Amniotic epithelial cell (primary cell): ENCODE measurements at regions not wholly inside any gene's neighbourhood (a gene's known extent, or its start where the extent isn't known, plus 50 kb on each side); places are given as distances from the start of the nearest gene placed in this dataset.

Experiments used
- DNase-seq: peaks from one replicate; pipeline ENCODE4 v3.0.0-alpha.2; 2010; ENCODE audit warnings: low read depth

DNA sequence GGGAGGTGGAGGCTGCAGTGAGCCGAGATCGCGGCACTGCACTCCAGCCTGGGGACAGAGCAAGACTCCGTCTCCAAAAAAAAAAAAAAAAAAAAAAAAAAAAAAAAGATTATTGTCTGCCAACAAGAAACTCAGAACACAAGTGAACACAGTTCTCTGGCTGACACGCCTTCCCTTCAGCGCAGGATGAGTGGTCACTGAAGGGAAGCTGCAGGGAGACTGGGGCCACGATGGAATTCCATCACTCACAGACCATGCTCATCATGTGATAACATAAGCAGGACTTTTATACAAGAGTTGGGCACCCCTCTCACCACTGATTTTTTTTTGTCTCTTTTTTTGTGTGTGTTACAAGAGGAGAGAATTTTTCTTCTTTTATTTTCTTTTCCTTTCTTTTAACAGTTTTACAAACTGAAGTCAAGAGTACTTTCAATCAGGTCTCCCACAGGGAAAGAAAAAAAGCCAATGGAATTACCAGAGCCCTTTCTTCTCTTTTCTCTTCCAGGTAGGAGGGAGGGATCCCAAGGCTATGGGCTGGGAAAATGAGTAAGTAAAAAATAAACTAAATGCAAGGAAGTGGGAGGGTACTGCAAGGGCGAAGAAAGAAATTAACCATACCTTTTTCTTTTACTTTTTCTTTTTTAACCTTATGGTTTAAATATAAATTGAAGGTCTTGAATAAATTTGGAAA lies 435.6 kb downstream of the GPM6A start:
- DNase-seq, result no peak

DNA sequence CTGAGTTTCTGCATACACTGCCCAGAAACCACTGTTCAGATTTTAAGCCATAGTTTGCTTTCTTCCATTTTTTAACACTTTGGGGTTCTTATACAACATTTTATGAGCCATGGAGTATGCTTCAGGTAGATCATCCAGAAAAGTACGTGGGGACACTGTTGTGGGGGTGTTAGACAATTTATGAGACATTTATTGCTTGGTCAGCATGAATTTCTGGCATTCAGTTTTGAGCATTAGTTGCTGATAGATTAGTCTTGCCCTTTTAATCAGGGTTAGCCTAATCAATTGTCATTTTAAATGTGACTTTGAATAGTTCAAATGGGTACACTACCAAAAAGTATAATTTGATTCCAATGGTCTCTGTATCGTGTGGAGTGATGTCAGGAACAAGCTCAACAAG lies 434.9 kb downstream of the GPM6A start:
- no peak for DNase-seq

DNA sequence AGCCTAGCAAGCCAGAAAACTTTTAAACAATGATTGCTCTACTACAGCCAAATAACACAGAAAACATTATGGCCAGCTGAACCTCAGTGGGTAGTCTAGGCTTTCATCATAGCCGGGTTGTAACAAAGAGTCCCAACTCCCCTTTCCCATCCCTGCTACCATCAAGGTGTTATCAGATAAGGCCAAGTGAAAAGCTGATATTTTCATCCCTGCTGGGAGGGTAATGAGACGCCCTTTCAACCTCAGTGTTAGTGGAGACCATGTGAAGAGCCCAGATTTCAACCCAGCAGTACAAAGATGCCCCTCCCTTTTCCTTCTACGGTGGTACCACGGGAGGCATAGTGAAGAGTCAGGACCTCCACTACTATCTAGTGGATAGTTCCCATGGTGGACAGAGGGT lies 433.7 kb downstream of the GPM6A start:
- DNase-seq, result no peak

- no peak for DNase-seq
Measured at GRCh38 chr4:175380841-175381240, 431.2 kb downstream of the GPM6A start.

DNA sequence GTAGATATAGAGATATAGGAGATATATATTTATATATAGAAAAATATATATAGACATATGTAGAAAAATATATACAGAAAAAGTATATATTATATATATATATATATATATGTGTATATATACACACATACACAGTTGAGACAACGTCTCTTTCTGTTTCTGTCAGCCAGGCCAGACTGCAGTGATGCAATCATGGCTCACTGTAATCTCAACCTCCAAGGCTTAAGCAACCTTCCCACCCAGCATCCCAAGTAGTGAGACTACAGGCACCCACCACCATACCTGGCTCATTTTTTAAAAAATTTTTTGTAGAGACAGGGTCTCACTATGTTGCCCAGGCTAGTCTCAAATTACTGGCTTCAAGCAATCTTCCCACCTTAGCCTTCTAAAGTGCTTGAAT lies 426.3 kb downstream of the GPM6A start:
- DNase-seq, result peak; percentile 55

- DNase-seq, result no peak
Measured at GRCh38 chr4:175386776-175387507, 425.1 kb downstream of the GPM6A start.

- no peak for DNase-seq
Measured at GRCh38 chr4:175394208-175394607, 417.9 kb downstream of the GPM6A start.

- no peak for DNase-seq
Measured at GRCh38 chr4:175405961-175406360, 406.1 kb downstream of the GPM6A start.

DNA sequence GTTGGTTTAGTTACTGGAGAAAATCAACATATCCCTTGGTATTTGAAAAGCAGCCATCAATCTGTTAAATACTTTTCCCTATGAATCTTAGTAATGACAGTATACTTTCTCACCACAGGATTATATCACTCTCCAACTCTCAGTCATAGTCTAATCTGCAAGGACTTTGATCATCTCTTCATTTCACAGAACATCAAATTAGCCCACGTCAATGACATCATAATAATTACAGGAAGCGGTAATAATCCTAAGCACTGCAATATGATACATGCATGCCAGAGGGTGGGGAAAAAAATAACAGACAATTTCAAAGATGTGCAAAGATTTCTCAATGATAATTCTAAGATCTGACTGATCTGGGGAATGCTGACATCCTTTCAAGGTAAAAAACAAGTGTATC lies 404.1 kb downstream of the GPM6A start:
- DNase-seq, result no peak

GRCh38 chr4:175411251-175411650 lies 400.8 kb downstream of the GPM6A start:
- DNase-seq, result no peak

- DNase-seq, result peak; percentile 54
Measured at GRCh38 chr4:175412161-175412560, 399.9 kb downstream of the GPM6A start.

DNA sequence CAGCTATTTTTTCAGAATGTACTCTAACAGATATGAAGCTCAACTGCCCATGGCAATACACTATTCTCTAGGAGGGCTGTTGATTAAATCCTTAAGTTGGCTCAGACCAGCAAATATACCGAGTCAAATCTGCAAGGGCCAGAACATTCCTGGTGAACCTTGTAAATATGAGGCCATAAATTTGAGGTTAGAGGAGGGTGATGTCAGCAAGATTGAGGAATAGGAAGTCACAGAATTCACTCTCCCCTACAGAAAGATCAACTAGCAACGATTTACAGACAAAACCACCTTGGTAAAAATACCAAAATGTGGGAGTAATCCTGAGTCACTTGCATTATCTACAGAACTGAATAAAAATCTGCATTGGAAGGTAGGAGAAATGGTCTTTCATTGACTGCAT lies 399.3 kb downstream of the GPM6A start:
- DNase-seq, result peak; percentile 92

DNA sequence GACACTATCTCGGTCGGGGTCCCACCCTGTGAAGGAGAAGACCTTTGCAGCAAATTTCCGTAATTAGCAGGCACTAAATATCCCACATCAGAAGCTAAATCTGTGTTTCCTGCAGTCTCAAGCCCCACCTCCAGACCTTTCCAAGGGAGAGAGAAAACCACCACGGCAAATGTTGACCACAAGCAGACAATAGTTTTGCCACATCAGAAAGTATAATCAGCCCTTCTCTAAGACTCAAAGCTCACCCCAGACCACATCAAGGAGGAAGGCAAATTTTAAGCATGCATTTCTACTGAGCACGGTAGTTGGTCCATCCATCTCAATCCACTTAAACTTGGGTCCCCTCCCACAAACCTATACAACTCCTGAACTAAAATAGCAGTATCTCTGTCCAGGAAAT lies 398.5 kb downstream of the GPM6A start:
- DNase-seq, result peak; percentile 89

GRCh38 chr4:175414602-175415001 lies 397.5 kb downstream of the GPM6A start:
- no peak for DNase-seq

- no peak for DNase-seq
Measured at GRCh38 chr4:175418516-175418915, 393.5 kb downstream of the GPM6A start.

- DNase-seq, result peak; percentile 95
Measured at GRCh38 chr4:175419236-175419718, 392.8 kb downstream of the GPM6A start.

DNA sequence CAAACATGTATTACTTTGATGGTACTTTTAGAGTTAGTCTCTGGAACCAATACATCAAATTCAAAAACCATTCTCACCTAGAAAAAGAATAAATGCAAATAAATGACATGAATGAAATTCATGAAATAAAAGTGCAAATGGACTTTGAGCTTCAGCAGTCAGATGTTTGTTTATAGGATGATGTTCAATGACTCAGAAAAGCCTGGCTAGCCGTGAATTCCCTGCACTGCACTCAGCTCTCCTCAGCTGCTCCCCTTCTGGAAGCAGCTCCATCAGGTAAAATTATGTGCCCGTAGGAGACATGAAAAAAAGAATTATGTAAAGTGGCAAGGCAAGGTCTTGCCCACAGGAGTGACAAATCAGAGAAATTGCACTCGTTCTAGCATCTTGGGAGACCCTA lies 390.6 kb downstream of the GPM6A start:
- DNase-seq, result peak; percentile 46

GRCh38 chr4:175422331-175422730 lies 389.7 kb downstream of the GPM6A start:
- DNase-seq, result no peak

GRCh38 chr4:175424111-175424510 lies 388.0 kb downstream of the GPM6A start:
- no peak for DNase-seq

- DNase-seq, result no peak
Measured at GRCh38 chr4:175427751-175428150, 384.3 kb downstream of the GPM6A start.

DNA sequence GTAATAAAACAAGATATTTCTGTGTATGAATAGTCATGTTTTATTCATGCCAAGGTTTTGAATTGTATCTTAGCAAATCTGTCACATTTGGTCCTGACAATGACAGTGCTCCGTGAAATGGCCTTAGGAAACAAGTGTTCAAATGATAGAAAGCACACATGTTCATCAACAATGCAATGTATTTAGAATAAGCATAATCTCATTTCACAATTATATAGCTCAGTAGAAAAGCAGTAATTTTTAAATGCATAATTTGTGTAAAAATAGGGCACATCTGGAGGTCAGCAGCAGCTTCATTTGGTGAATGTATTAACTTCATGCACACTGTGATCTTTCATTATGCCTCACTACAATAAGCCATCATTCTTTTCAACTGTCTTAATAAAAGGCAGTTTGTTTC lies 380.4 kb downstream of the GPM6A start:
- DNase-seq, result no peak

GRCh38 chr4:175435381-175435783 lies 376.7 kb downstream of the GPM6A start:
- DNase-seq, result peak; percentile 61

- no peak for DNase-seq
Measured at GRCh38 chr4:175436196-175436595, 375.9 kb downstream of the GPM6A start.

- DNase-seq, result peak; percentile 21
Measured at GRCh38 chr4:175440786-175441185, 371.3 kb downstream of the GPM6A start.
